H9 (cell line): ENCODE measurements at regions not wholly inside any gene's neighbourhood (a gene's known extent, or its start where the extent isn't known, plus 50 kb on each side); places are given as distances from the start of the nearest gene placed in this dataset.

Experiments used
- DNase-seq: peaks from one replicate; pipeline ENCODE4 v3.0.0-alpha.2; 2017
- H2AFZ ChIP-seq: one replicate; pipeline ENCODE4 v1.6.1; 2013; ENCODE audit warnings: mild to moderate bottlenecking, low read length, control low read depth, moderate library complexity
- H2AK5ac ChIP-seq: 2 replicates; pipeline ENCODE4 v1.6.1; 2013; ENCODE audit warnings: low read length, control low read depth, mixed read lengths; ENCODE audit not compliant: insufficient read length
- H2BK120ac ChIP-seq: one replicate; pipeline ENCODE4 v1.6.1; 2013; ENCODE audit warnings: low read depth, mild to moderate bottlenecking, low read length, control low read depth, inconsistent platforms; ENCODE audit not compliant: poor library complexity, severe bottlenecking
- H2BK12ac ChIP-seq: 2 replicates; pipeline ENCODE4 v1.6.1; 2013; ENCODE audit warnings: low read length, control low read depth, mixed read lengths, low read depth; ENCODE audit not compliant: insufficient read length
- H2BK15ac ChIP-seq: 2 replicates; pipeline ENCODE4 v1.6.1; 2013; ENCODE audit warnings: low read depth, low read length, control low read depth
- H2BK20ac ChIP-seq: one replicate; pipeline ENCODE4 v1.6.1; 2013; ENCODE audit warnings: low read depth, mild to moderate bottlenecking, low read length, control low read depth, inconsistent platforms; ENCODE audit not compliant: poor library complexity, severe bottlenecking
- H2BK5ac ChIP-seq: 2 replicates; pipeline ENCODE4 v1.6.1; 2013; ENCODE audit warnings: low read length, control low read depth, mixed read lengths; ENCODE audit not compliant: insufficient read length
- H3K14ac ChIP-seq: 2 replicates; pipeline ENCODE4 v1.6.1; 2013; ENCODE audit warnings: low read length, control low read depth; ENCODE audit not compliant: insufficient read depth
- H3K18ac ChIP-seq: 2 replicates; pipeline ENCODE4 v1.6.1; 2013; ENCODE audit warnings: low read depth, mild to moderate bottlenecking, mixed read lengths, low read length, control low read depth; ENCODE audit not compliant: insufficient read length
- H3K23ac ChIP-seq: 2 replicates; pipeline ENCODE4 v1.6.1; 2013; ENCODE audit warnings: low read length, control low read depth, mixed read lengths, low read depth; ENCODE audit not compliant: insufficient read length
- H3K23me2 ChIP-seq: 2 replicates; pipeline ENCODE4 v1.6.1; 2013; ENCODE audit warnings: low read depth, mild to moderate bottlenecking, mixed read lengths, low read length, control low read depth; ENCODE audit not compliant: insufficient read length, poor library complexity, severe bottlenecking
- H3K27ac ChIP-seq: 2 replicates; pipeline ENCODE4 v1.5.1; 2013; ENCODE audit warnings: low read length, control low read depth, mixed read lengths, low read depth; ENCODE audit not compliant: insufficient read length
- H3K27me3 ChIP-seq: 2 replicates; pipeline ENCODE4 v1.6.1; 2013; ENCODE audit warnings: low read length, control low read depth, inconsistent platforms; ENCODE audit not compliant: insufficient read depth
- H3K4ac ChIP-seq: 2 replicates; pipeline ENCODE4 v1.6.1; 2013; ENCODE audit warnings: low read depth, mild to moderate bottlenecking, control low read depth, inconsistent platforms, low read length, moderate library complexity
- H3K4me1 ChIP-seq: 2 replicates; pipeline ENCODE4 v1.6.1; 2013; ENCODE audit warnings: low read length, control low read depth, inconsistent platforms; ENCODE audit not compliant: insufficient read depth
- H3K4me2 ChIP-seq: 2 replicates; pipeline ENCODE4 v1.6.1; 2013; ENCODE audit warnings: low read length, control low read depth, mixed read lengths; ENCODE audit not compliant: insufficient read length, insufficient read depth
- H3K56ac ChIP-seq: 2 replicates; pipeline ENCODE4 v1.6.1; 2013; ENCODE audit warnings: low read depth, mild to moderate bottlenecking, mixed read lengths, low read length, control low read depth; ENCODE audit not compliant: insufficient read length
- H3K79me1 ChIP-seq: 2 replicates; pipeline ENCODE4 v1.6.1; 2013; ENCODE audit warnings: low read depth, mild to moderate bottlenecking, moderate library complexity, low read length, control low read depth, inconsistent platforms; ENCODE audit not compliant: insufficient read depth, poor library complexity, severe bottlenecking
- H3K79me2 ChIP-seq: 2 replicates; pipeline ENCODE4 v1.6.1; 2013; ENCODE audit warnings: low read length, control low read depth, inconsistent platforms; ENCODE audit not compliant: insufficient read depth
- H3K9ac ChIP-seq: 2 replicates; pipeline ENCODE4 v1.6.1; 2013; ENCODE audit warnings: low read length, control low read depth, mixed read lengths; ENCODE audit not compliant: insufficient read length; ENCODE audit errors: extremely low read depth
- H3K9me3 ChIP-seq: one replicate; pipeline ENCODE4 v1.6.1; 2013; ENCODE audit warnings: low read depth, low read length, inconsistent platforms; ENCODE audit not compliant: control insufficient read depth
- H3T11ph ChIP-seq: one replicate; pipeline ENCODE4 v1.6.1; 2013; ENCODE audit warnings: mild to moderate bottlenecking, low read length, control low read depth, inconsistent platforms
- H4K20me1 ChIP-seq: one replicate; pipeline ENCODE4 v1.6.1; 2013; ENCODE audit not compliant: control insufficient read depth, insufficient read length, insufficient read depth
- H4K5ac ChIP-seq: 2 replicates; pipeline ENCODE4 v1.6.1; 2013; ENCODE audit warnings: low read depth, mild to moderate bottlenecking, mixed read lengths, low read length, control low read depth; ENCODE audit not compliant: insufficient read length
- H4K8ac ChIP-seq: replicated peaks from 2 replicates; pipeline ENCODE4 v1.6.1; 2013; ENCODE audit warnings: low read length, control low read depth, mixed read lengths, low read depth; ENCODE audit not compliant: insufficient read length
- H4K91ac ChIP-seq: 2 replicates; pipeline ENCODE4 v1.6.1; 2013; ENCODE audit warnings: low read depth, mild to moderate bottlenecking, moderate library complexity, mixed read lengths, low read length, control low read depth; ENCODE audit not compliant: insufficient read length
- H3K27ac Mint-ChIP-seq, 3 experiments: 2 replicates in 2 of 3; 3 replicates in 1 of 3; pipeline ENCODE4 v1.8.0; 2020 to 2021; ENCODE audit warnings: mixed read lengths in 3 of 3, mild to moderate bottlenecking in 1 of 3, moderate library complexity in 1 of 3
- H3K27me3 Mint-ChIP-seq: 2 replicates; pipeline ENCODE4 v1.8.0; 2021; ENCODE audit warnings: low read depth, mild to moderate bottlenecking, moderate library complexity, mixed read lengths
- H3K36me3 Mint-ChIP-seq, 3 experiments: 2 replicates in 2 of 3; 3 replicates in 1 of 3; pipeline ENCODE4 v1.8.0; 2020 to 2021; ENCODE audit warnings: low read depth in 3 of 3, mixed read lengths in 3 of 3; ENCODE audit not compliant: insufficient read depth in 1 of 3
- H3K4me1 Mint-ChIP-seq, 2 experiments: 2 replicates each; pipeline ENCODE4 v1.8.0; 2020; ENCODE audit warnings: mixed read lengths in 2 of 2
- H3K4me3 Mint-ChIP-seq, 2 experiments: 2 replicates in 1 of 2; 3 replicates in 1 of 2; pipeline ENCODE4 v1.8.0; 2020 to 2021; ENCODE audit warnings: mild to moderate bottlenecking in 2 of 2, mixed read lengths in 2 of 2, moderate library complexity in 1 of 2
- H3K9me3 Mint-ChIP-seq, 2 experiments: 2 replicates in 1 of 2; 3 replicates in 1 of 2; pipeline ENCODE4 v1.8.0; 2020; ENCODE audit warnings: mild to moderate bottlenecking in 2 of 2, mixed read lengths in 2 of 2, moderate library complexity in 1 of 2
- WGBS: extraction: QIAGEN DNeasy Blood & Tissue Kit; methylation state at CpG from one replicate; pipeline ENCODE4 v1.1.7; 2013; ENCODE audit warnings: missing lambda C conversion rate, low lambda C conversion rate, mixed read lengths; ENCODE audit not compliant: insufficient read length; ENCODE audit errors: extremely low coverage; 5-methylcytosine and 5-hydroxymethylcytosine counted together
- TF ChIP-seq, protein P1 (sequence below): fragments of 200-600 bp; sonication (generic); conservative IDR thresholded peaks from 3 replicates; pipeline ENCODE4 v1.8.0; 2021; ENCODE audit warnings: antibody characterized with exemption, mild to moderate bottlenecking

GRCh38 chr4:125016892-125017299 lies 297.9 kb upstream of the FAT4 start:
- no peaks in the 10 kb centered on the region for H3K27me3 Mint-ChIP-seq
- TF ChIP-seq, protein P1, sequence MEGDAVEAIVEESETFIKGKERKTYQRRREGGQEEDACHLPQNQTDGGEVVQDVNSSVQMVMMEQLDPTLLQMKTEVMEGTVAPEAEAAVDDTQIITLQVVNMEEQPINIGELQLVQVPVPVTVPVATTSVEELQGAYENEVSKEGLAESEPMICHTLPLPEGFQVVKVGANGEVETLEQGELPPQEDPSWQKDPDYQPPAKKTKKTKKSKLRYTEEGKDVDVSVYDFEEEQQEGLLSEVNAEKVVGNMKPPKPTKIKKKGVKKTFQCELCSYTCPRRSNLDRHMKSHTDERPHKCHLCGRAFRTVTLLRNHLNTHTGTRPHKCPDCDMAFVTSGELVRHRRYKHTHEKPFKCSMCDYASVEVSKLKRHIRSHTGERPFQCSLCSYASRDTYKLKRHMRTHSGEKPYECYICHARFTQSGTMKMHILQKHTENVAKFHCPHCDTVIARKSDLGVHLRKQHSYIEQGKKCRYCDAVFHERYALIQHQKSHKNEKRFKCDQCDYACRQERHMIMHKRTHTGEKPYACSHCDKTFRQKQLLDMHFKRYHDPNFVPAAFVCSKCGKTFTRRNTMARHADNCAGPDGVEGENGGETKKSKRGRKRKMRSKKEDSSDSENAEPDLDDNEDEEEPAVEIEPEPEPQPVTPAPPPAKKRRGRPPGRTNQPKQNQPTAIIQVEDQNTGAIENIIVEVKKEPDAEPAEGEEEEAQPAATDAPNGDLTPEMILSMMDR: no peak

More at GRCh38 chr4:125016892-125017299, 297.9 kb upstream of the FAT4 start:
- Histone ChIP-seq H3K4me2 (no peak overlapping the region), H3K18ac (no peak overlapping the region), H4K20me1 (no peaks in the 10 kb centered on the region), H3K27me3 (no peaks in the 10 kb centered on the region), H4K91ac (no peak overlapping the region), H3K27ac (no peak overlapping the region), H3K9me3 (peaks cover 9% of the 10 kb centered on the region), H2AFZ (no peak overlapping the region), H3K56ac (no peak overlapping the region), H2BK20ac (no peak overlapping the region), H3K4ac (no peak overlapping the region), H4K5ac (no peak overlapping the region), H2BK120ac (no peak overlapping the region), H3K23ac (no peak overlapping the region), H2AK5ac (no peak overlapping the region), H2BK15ac (no peak overlapping the region), H3K14ac (no peak overlapping the region), H2BK12ac (no peak overlapping the region), H3K4me1 (peaks cover 4% of the 10 kb centered on the region; the same call in 1 of the 2 replicates), H3K79me2 (no peaks in the 10 kb centered on the region), H3T11ph (no peak overlapping the region), H2BK5ac (no peak overlapping the region), H3K79me1 (no peaks in the 10 kb centered on the region), H4K8ac (no peak overlapping the region), H3K9ac (no peak overlapping the region), H3K23me2 (no peaks in the 10 kb centered on the region)
- WGBS: no CpG with 5 or more reads among the region's 5 CpGs
- DNase-seq: no peak
- Mint-ChIP-seq H3K36me3 (peaks cover 9 to 12% (median 12%) of the 10 kb centered on the region in 3 experiments), H3K27ac (no peak overlapping the region), H3K4me1 (peaks cover 19 to 21% of the 10 kb centered on the region in 2 experiments), H3K4me3 (no peak overlapping the region), H3K9me3 (peaks cover 10 to 11% of the 10 kb centered on the region in 2 experiments)
